ENCODE measurements at regions not wholly inside any gene's neighbourhood (a gene's known extent, or its start where the extent isn't known, plus 50 kb on each side); places are given as distances from the start of the nearest gene placed in this dataset.

- intact Hi-C loops (cut with DNase I), result no loop called here
- TF ChIP-seq POLR2A (IDR thresholded peaks at IDR 0.05), result no peak
- TF ChIP-seq CTCF (IDR thresholded peaks at IDR 0.05), result no peak
- Histone ChIP-seq H3K4me3 (no peak overlapping the region), H3K36me3 (replicated peaks in 1 of 2; ENCODE audit: insufficient read depth in 1 of 2, low read depth in 2 of 2) (no peaks in the 10 kb centered on the region), H3K27ac (no peak overlapping the region), H3K9me3 (no peaks in the 10 kb centered on the region), H3K4me1 (no peaks in the 10 kb centered on the region), H3K27me3 (no peaks in the 10 kb centered on the region)
- ATAC-seq (no peak), DNase-seq (no peak)
Measured at GRCh38 chr1:98467122-98467521, 194.4 kb upstream of the SNX7 start.

GRCh38 chr1:98461873-98462385 is 199.6 kb upstream of the SNX7 start:
- Histone ChIP-seq H3K4me1 (no peaks in the 10 kb centered on the region), H3K27me3 (no peaks in the 10 kb centered on the region), H3K4me3 (no peak overlapping the region), H3K9me3 (no peaks in the 10 kb centered on the region), H3K27ac (no peak overlapping the region), H3K36me3 (replicated peaks in 1 of 2; ENCODE audit: insufficient read depth in 1 of 2, low read depth in 2 of 2) (no peaks in the 10 kb centered on the region)
- DNase-seq (no peak), ATAC-seq (no peak)
- intact Hi-C loops (cut with DNase I), result no loop called here
- 72 to 74% methylated on average over 7 of the region's 7 CpGs for WGBS, 2 donors
- TF ChIP-seq CTCF (IDR thresholded peaks at IDR 0.05) (no peak), POLR2A (IDR thresholded peaks at IDR 0.05) (no peak)

- Histone ChIP-seq H3K27me3 (no peaks in the 10 kb centered on the region), H3K9me3 (no peaks in the 10 kb centered on the region), H3K27ac (no peak overlapping the region), H3K4me1 (no peaks in the 10 kb centered on the region), H3K4me3 (no peak overlapping the region), H3K36me3 (replicated peaks in 1 of 2; ENCODE audit: insufficient read depth in 1 of 2, low read depth in 2 of 2) (no peaks in the 10 kb centered on the region)
- intact Hi-C loops (cut with DNase I), result no loop called here
- no peak for ATAC-seq
- WGBS, 2 donors, result 25 to 29% methylated on average over 1 of the region's 1 CpG
- TF ChIP-seq CTCF (IDR thresholded peaks at IDR 0.05), result no peak
- TF ChIP-seq POLR2A (IDR thresholded peaks at IDR 0.05), result no peak
- no peak for DNase-seq
Measured at GRCh38 chr1:98460136-98460535, 201.4 kb upstream of the SNX7 start.

- 76 to 80% methylated on average over 2 of the region's 2 CpGs for WGBS, 2 donors
- no peak for TF ChIP-seq POLR2A (IDR thresholded peaks at IDR 0.05)
- TF ChIP-seq CTCF (IDR thresholded peaks at IDR 0.05), result no peak
Measured at GRCh38 chr1:98459486-98459870, 202.0 kb upstream of the SNX7 start.

More at GRCh38 chr1:98459486-98459870, 202.0 kb upstream of the SNX7 start:
- H3K9me3 ChIP-seq, result no peaks in the 10 kb centered on the region
- intact Hi-C loops (cut with DNase I), result no loop called here
- no peaks in the 10 kb centered on the region for H3K4me1 ChIP-seq
- no peak for DNase-seq
- ATAC-seq, result no peak
- H3K36me3 ChIP-seq (replicated peaks in 1 of 2; ENCODE audit: insufficient read depth in 1 of 2, low read depth in 2 of 2), result no peaks in the 10 kb centered on the region
- H3K4me3 ChIP-seq, result no peak overlapping the region
- H3K27me3 ChIP-seq, result no peaks in the 10 kb centered on the region
- H3K27ac ChIP-seq, result no peak overlapping the region

Data from body of pancreas (tissue), 4 donors.